Testis (tissue), 2 donors: ENCODE measurements at regions not wholly inside any gene's neighbourhood (a gene's known extent, or its start where the extent isn't known, plus 50 kb on each side); places are given as distances from the start of the nearest gene placed in this dataset.

Source experiments
- DNase-seq: peaks from one replicate; pipeline ENCODE4 v3.0.0-alpha.2; 2019
- H3K27ac ChIP-seq, 2 donors: fragments of 200-600 bp; sonication (generic); one replicate each; pipeline ENCODE4 v1.5.1; 2019
- H3K27me3 ChIP-seq: fragments of 200-600 bp; sonication (generic); one replicate; pipeline ENCODE4 v1.5.1; 2019
- H3K36me3 ChIP-seq: fragments of 200-600 bp; sonication (generic); one replicate; pipeline ENCODE4 v1.5.1; 2017; ENCODE audit warnings: low read depth; ENCODE audit errors: missing control alignments
- H3K4me1 ChIP-seq: fragments of 200-600 bp; sonication (generic); one replicate; pipeline ENCODE4 v1.5.1; 2019
- H3K4me3 ChIP-seq, 2 donors: fragments of 200-600 bp; sonication (generic); one replicate each; pipeline ENCODE4 v1.5.1; 2017 to 2019
- H3K9me3 ChIP-seq: fragments of 200-600 bp; sonication (generic); one replicate; pipeline ENCODE4 v1.5.1; 2017
- POLR2A ChIP-seq: fragments of 450-650 bp; IDR thresholded peaks from one replicate; pipeline ENCODE4 v1.6.1; 2017; ENCODE audit warnings: antibody characterized with exemption, mild to moderate bottlenecking, moderate library complexity
- WGBS, 2 donors: methylation state at CpG; one replicate each; pipeline ENCODE4 v1.1.5; 2018; 5-methylcytosine and 5-hydroxymethylcytosine counted together
- intact Hi-C: fragments of 100-400 bp; cut with DNase I; formaldehyde crosslinking; loops from one replicate; pipeline ENCODE4 v1.15.1; 2023; ENCODE audit warnings: low total_unique reads
- TF ChIP-seq, protein P1 (sequence below), 3 experiments: fragments of 450-650 bp in 2 of 3; fragments of 200-600 bp in 1 of 3; sonication (generic) in 1 of 3; IDR thresholded peaks; one replicate each; pipeline ENCODE4 v1.5.1; 2016 to 2019; ENCODE audit warnings: antibody characterized with exemption in 3 of 3, mild to moderate bottlenecking in 2 of 3, moderate library complexity in 1 of 3

GRCh38 chr1:57627612-57628011 is 203.8 kb upstream of the DAB1 start:
- Histone ChIP-seq H3K4me3 (no peak overlapping the region), H3K27ac (no peak overlapping the region), H3K4me1 (no peaks in the 10 kb centered on the region), H3K27me3 (no peaks in the 10 kb centered on the region), H3K36me3 (no peaks in the 10 kb centered on the region), H3K9me3 (no peaks in the 10 kb centered on the region)
- no peak for TF ChIP-seq POLR2A
- TF ChIP-seq, protein P1, sequence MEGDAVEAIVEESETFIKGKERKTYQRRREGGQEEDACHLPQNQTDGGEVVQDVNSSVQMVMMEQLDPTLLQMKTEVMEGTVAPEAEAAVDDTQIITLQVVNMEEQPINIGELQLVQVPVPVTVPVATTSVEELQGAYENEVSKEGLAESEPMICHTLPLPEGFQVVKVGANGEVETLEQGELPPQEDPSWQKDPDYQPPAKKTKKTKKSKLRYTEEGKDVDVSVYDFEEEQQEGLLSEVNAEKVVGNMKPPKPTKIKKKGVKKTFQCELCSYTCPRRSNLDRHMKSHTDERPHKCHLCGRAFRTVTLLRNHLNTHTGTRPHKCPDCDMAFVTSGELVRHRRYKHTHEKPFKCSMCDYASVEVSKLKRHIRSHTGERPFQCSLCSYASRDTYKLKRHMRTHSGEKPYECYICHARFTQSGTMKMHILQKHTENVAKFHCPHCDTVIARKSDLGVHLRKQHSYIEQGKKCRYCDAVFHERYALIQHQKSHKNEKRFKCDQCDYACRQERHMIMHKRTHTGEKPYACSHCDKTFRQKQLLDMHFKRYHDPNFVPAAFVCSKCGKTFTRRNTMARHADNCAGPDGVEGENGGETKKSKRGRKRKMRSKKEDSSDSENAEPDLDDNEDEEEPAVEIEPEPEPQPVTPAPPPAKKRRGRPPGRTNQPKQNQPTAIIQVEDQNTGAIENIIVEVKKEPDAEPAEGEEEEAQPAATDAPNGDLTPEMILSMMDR (IDR thresholded peaks at IDR 0.05), result no peak
- DNase-seq, result no peak
- intact Hi-C loops, result no loop called here

DNA sequence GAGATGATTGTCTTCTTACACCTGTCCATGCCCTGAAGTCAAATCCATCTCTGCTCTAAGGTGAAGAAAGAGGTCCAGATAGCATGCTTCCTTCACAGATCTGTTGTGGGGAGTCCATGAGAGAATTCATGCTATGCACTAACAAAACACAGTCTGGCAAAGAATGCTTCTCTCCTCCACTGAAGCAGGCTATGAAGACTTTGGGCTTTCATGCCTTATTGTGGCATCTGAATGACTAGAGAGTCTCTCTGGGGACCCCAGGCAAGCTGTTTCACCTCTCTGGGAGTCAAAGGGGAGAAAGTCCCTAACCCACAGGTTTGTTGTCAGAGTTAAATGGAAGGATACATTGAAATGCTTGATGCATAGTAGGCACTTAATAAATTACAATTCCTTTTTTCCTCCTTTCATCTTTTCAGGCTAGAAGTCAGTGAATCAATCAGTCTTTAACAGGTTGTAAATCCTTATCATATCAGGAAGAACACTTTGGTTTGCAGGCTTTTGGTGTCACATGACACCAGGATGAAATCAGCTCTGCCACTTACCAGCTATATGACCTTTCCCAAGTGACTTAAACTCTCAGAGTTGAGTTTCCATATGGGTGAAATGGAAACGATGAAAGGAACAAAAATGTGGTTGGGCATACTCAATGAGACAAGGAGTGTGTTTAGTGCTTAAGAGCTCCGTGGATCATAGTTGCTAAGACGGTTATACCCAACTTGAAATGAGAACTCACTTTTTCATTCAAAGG is 200.1 kb upstream of the DAB1 start:
- TF ChIP-seq, protein P1 (IDR thresholded peaks at IDR 0.05), result no peak
- TF ChIP-seq POLR2A, result no peak
- H3K27ac ChIP-seq, result no peak overlapping the region
- 82 to 89% methylated on average over 3 of the region's 3 CpGs for WGBS, 2 donors
- no peak for DNase-seq
- no peak overlapping the region for H3K4me3 ChIP-seq
- H3K9me3 ChIP-seq, result no peaks in the 10 kb centered on the region
- peaks cover 4% of the 10 kb centered on the region for H3K4me1 ChIP-seq
- no peaks in the 10 kb centered on the region for H3K27me3 ChIP-seq
- intact Hi-C loops, result no loop called here
- no peaks in the 10 kb centered on the region for H3K36me3 ChIP-seq

DNA sequence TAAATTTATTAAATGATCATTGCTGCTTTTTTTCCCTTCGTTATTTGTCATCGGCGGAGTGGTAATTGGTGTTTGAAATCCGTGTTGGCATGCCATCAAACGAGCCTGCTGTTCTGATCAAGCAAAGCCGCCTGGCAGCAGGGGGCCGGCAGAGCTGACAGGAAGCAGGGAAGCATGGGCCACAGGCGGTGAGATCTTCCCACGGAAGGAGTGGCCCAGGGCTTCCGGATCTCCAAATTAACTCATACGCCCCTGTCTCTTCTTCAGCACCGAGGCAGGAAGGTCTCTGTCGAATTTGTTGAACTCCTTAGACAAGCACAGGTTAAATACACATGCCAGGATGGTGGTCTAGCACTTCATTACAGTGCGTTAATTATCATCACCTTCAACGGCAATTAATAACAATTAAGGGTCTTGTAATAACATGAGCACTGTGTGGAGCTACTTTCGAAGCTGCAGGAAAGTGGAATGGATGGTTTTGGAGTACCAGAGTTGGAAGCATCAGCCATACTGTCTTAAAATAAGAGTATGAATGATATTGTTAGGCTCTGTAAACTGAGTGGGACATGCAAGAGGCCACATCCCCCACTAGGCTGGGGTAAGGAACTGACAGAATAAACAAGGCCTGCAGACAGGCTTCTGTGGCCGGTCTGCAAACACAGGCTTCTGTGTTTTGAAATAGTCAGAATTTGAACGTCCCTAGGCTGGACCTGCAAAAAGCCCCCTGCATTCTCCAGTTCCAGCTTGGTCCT is 199.4 kb upstream of the DAB1 start:
- Histone ChIP-seq H3K9me3 (no peaks in the 10 kb centered on the region), H3K36me3 (no peaks in the 10 kb centered on the region), H3K27ac (no peak overlapping the region), H3K27me3 (no peaks in the 10 kb centered on the region), H3K4me3 (no peak overlapping the region), H3K4me1 (peaks cover 4% of the 10 kb centered on the region)
- no peak for DNase-seq
- TF ChIP-seq POLR2A, result no peak
- TF ChIP-seq, protein P1 (IDR thresholded peaks at IDR 0.05), result no peak
- 64 to 71% methylated on average over 16 to 18 of the region's 18 CpGs for WGBS, 2 donors
- intact Hi-C loops, result no loop called here

- intact Hi-C loops, result no loop called here
- H3K27me3 ChIP-seq, result no peaks in the 10 kb centered on the region
- WGBS, 2 donors, result 50 to 69% methylated on average over 1 of the region's 1 CpG
- H3K4me3 ChIP-seq, result no peak overlapping the region
- DNase-seq, result no peak
- TF ChIP-seq POLR2A, result no peak
- TF ChIP-seq, protein P1 (IDR thresholded peaks at IDR 0.05), result no peak
- H3K27ac ChIP-seq, result no peak overlapping the region
- peaks cover 4% of the 10 kb centered on the region for H3K4me1 ChIP-seq
- H3K36me3 ChIP-seq, result no peaks in the 10 kb centered on the region
- no peaks in the 10 kb centered on the region for H3K9me3 ChIP-seq
Observed at GRCh38 chr1:57621776-57622175, 197.9 kb upstream of the DAB1 start.
